Endothelial cell (in vitro differentiated cells): ENCODE measurements at regions not wholly inside any gene's neighbourhood (a gene's known extent, or its start where the extent isn't known, plus 50 kb on each side); places are given as distances from the start of the nearest gene placed in this dataset.

Experiments used
- DNase-seq: peaks from one replicate; pipeline ENCODE4 v3.0.0; 2021; ENCODE audit warnings: low spot score
- H3K27ac Mint-ChIP-seq: one replicate; pipeline ENCODE4 v1.8.0; 2021; ENCODE audit warnings: mixed read lengths, inconsistent platforms; ENCODE audit not compliant: unreplicated experiment
- H3K27me3 Mint-ChIP-seq: one replicate; pipeline ENCODE4 v1.8.0; 2021; ENCODE audit warnings: mild to moderate bottlenecking, moderate library complexity, mixed read lengths, inconsistent platforms; ENCODE audit not compliant: unreplicated experiment
- H3K36me3 Mint-ChIP-seq: one replicate; pipeline ENCODE4 v1.8.0; 2021; ENCODE audit warnings: mild to moderate bottlenecking, low read depth, mixed read lengths, inconsistent platforms; ENCODE audit not compliant: unreplicated experiment
- H3K4me1 Mint-ChIP-seq: one replicate; pipeline ENCODE4 v1.8.0; 2021; ENCODE audit warnings: mild to moderate bottlenecking, mixed read lengths, inconsistent platforms; ENCODE audit not compliant: unreplicated experiment
- H3K4me3 Mint-ChIP-seq: one replicate; pipeline ENCODE4 v1.8.0; 2021; ENCODE audit warnings: mild to moderate bottlenecking, mixed read lengths, inconsistent platforms; ENCODE audit not compliant: unreplicated experiment
- H3K9me3 Mint-ChIP-seq: one replicate; pipeline ENCODE4 v1.8.0; 2021; ENCODE audit warnings: mixed read lengths, inconsistent platforms; ENCODE audit not compliant: unreplicated experiment
- CTCF ChIP-seq: fragments of 200-600 bp; sonication (generic); IDR thresholded peaks from one replicate; pipeline ENCODE4 v1.5.0; 2021; ENCODE audit warnings: antibody characterized with exemption; ENCODE audit not compliant: unreplicated experiment

DNA sequence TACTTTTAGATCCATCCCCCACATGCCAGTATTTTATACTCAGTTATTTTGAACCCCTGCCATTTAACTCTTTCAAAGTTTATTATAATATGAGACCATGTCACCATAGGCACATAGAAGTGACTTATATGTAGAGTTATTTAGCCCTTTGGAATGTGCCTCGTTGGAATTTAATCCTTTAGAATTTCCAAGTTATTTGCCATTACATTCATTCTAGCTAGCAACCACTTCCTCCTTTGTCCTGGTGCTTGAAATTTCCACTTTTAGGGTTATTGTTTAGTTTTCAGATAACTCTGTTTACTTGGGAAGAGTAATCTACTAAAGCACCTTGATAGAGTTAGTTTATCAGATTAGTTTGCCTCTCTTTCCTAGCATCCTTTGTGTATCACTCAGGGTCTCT lies 82.8 kb upstream of the TLE1 start:
- no peaks in the 10 kb centered on the region for H3K4me1 Mint-ChIP-seq
- no peaks in the 10 kb centered on the region for H3K9me3 Mint-ChIP-seq
- TF ChIP-seq CTCF: no peak
- H3K36me3 Mint-ChIP-seq: no peaks in the 10 kb centered on the region
- no peak for DNase-seq
- no peak overlapping the region for H3K27ac Mint-ChIP-seq
- H3K4me3 Mint-ChIP-seq: no peak overlapping the region
- no peaks in the 10 kb centered on the region for H3K27me3 Mint-ChIP-seq

DNA sequence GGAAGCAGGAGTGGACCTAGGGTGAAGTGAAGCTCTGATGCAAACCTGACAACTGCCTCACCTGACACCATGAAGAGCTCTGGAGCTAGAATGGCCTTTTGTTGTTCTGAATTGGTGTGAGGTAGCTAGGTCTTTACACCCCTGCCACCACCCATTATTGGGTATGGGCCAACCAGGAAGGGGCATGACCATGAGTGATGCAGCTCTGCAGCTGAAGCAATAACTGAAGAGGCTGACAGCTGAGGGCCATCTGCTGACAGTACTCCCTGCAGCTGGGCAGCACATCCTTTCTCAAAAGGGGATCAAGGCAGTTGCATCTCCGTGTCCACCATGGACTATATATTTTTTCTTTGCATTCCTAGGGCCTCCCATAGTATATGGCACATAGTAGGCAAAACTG lies 87.0 kb upstream of the TLE1 start:
- no peaks in the 10 kb centered on the region for H3K36me3 Mint-ChIP-seq
- H3K27ac Mint-ChIP-seq: no peak overlapping the region
- H3K4me1 Mint-ChIP-seq: peaks cover 6% of the 10 kb centered on the region
- H3K4me3 Mint-ChIP-seq: no peak overlapping the region
- no peaks in the 10 kb centered on the region for H3K9me3 Mint-ChIP-seq
- no peak for DNase-seq
- H3K27me3 Mint-ChIP-seq: no peaks in the 10 kb centered on the region
- TF ChIP-seq CTCF: no peak

- DNase-seq: no peak
- H3K9me3 Mint-ChIP-seq: no peaks in the 10 kb centered on the region
- no peak for TF ChIP-seq CTCF
- H3K36me3 Mint-ChIP-seq: no peaks in the 10 kb centered on the region
- H3K27me3 Mint-ChIP-seq: no peaks in the 10 kb centered on the region
- H3K27ac Mint-ChIP-seq: no peak overlapping the region
- no peak overlapping the region for H3K4me3 Mint-ChIP-seq
- H3K4me1 Mint-ChIP-seq: peaks cover 6% of the 10 kb centered on the region
Measured at GRCh38 chr9:81776834-81777233, 87.5 kb upstream of the TLE1 start.

GRCh38 chr9:81777482-81777881 lies 88.1 kb upstream of the TLE1 start:
- TF ChIP-seq CTCF: no peak
- Mint-ChIP-seq H3K9me3 (no peaks in the 10 kb centered on the region), H3K27ac (no peak overlapping the region), H3K4me3 (no peak overlapping the region), H3K36me3 (no peaks in the 10 kb centered on the region), H3K27me3 (no peaks in the 10 kb centered on the region), H3K4me1 (peaks cover 6% of the 10 kb centered on the region)
- DNase-seq: no peak

DNA sequence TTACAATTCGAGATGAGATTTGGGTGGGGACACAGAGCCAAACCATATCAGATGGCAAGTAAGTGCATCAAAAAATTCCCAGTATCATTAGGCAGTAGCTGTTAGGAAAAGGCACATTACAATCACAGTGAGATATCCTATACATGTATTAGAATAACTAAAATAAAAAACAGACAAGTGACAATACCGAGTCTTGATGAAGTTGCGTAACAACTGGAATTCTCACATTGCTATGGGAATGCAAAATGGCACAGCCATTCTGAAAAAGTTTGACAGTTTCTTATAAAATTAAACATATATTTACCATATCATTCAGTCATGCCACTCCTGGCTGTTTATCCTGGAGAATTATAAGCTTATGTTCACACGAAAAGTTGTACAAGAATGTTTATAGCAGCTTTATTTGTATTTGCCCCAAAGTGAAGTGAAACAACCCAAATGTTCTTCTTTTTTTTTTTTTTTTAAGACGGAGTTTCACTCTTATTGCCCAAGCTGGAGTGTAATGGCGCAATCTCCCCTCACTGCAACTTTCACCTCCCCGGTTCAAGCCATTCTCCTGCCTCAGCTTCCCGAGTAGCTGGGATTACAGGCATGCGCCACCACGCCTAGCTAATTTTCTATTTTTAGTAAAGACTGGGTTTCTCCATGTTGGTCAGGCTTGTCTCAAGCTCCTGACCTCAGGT lies 93.1 kb upstream of the TLE1 start:
- no peaks in the 10 kb centered on the region for H3K9me3 Mint-ChIP-seq
- no peak for DNase-seq
- H3K36me3 Mint-ChIP-seq: no peaks in the 10 kb centered on the region
- peaks cover 3% of the 10 kb centered on the region for H3K27me3 Mint-ChIP-seq
- H3K4me1 Mint-ChIP-seq: peaks cover 6% of the 10 kb centered on the region
- no peak overlapping the region for H3K4me3 Mint-ChIP-seq
- TF ChIP-seq CTCF: no peak
- no peak overlapping the region for H3K27ac Mint-ChIP-seq
